PC-9 (cell line): ENCODE measurements at regions not wholly inside any gene's neighbourhood (a gene's known extent, or its start where the extent isn't known, plus 50 kb on each side); places are given as distances from the start of the nearest gene placed in this dataset.

ENCODE experiments used
- EZH2 ChIP-seq: fragments of 200-600 bp; sonication (generic); IDR thresholded peaks from 2 replicates; pipeline ENCODE4 v1.8.0; 2017; ENCODE audit warnings: antibody characterized with exemption, low read depth
- TF ChIP-seq, protein P1 (sequence below): fragments of 200-600 bp; sonication (generic); conservative IDR thresholded peaks from 2 replicates; pipeline ENCODE4 v1.6.1; 2017; ENCODE audit warnings: mixed run types, antibody characterized with exemption, mild to moderate bottlenecking, moderate library complexity

- TF ChIP-seq, protein P1, sequence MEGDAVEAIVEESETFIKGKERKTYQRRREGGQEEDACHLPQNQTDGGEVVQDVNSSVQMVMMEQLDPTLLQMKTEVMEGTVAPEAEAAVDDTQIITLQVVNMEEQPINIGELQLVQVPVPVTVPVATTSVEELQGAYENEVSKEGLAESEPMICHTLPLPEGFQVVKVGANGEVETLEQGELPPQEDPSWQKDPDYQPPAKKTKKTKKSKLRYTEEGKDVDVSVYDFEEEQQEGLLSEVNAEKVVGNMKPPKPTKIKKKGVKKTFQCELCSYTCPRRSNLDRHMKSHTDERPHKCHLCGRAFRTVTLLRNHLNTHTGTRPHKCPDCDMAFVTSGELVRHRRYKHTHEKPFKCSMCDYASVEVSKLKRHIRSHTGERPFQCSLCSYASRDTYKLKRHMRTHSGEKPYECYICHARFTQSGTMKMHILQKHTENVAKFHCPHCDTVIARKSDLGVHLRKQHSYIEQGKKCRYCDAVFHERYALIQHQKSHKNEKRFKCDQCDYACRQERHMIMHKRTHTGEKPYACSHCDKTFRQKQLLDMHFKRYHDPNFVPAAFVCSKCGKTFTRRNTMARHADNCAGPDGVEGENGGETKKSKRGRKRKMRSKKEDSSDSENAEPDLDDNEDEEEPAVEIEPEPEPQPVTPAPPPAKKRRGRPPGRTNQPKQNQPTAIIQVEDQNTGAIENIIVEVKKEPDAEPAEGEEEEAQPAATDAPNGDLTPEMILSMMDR = no peak
- TF ChIP-seq EZH2 = no peak
Measured at GRCh38 chr1:81613803-81614202, 186.9 kb upstream of the ADGRL2 start.
